Caco-2 (cell line): ENCODE measurements at regions not wholly inside any gene's neighbourhood (a gene's known extent, or its start where the extent isn't known, plus 50 kb on each side); places are given as distances from the start of the nearest gene placed in this dataset.

ENCODE experiments used
- BruUV-seq: library from RNA; stranded (reverse); fragments of 400-500 nt; replicated peaks from 2 replicates; lab custom pipeline; 2021; lab: Mats Ljungman, UMichigan
- CTCF ChIA-PET: fragments of 300-600 bp; sonication (Branson Sonifier 250); formaldehyde crosslinking; loops from one replicate; lab custom pipeline; 2022; ENCODE audit warnings: antibody characterized with exemption; lab: Charles Lee
- POLR2A ChIA-PET: fragments of 300-600 bp; sonication (Branson Sonifier 250); formaldehyde crosslinking; loops from one replicate; lab custom pipeline; 2022; ENCODE audit warnings: antibody characterized with exemption; lab: Charles Lee
- DNase-seq, 2 experiments: peaks; one replicate each; pipeline versions ENCODE4 v3.0.0 to v3.0.0-alpha.2; 2020 to 2022
- H3K27me3 ChIP-seq: replicated peaks from 2 replicates; pipeline ENCODE4 v1.6.0; 2011; ENCODE audit warnings: low read length; ENCODE audit not compliant: control insufficient read depth, insufficient read depth
- H3K36me3 ChIP-seq: 2 replicates; pipeline ENCODE4 v1.5.1; 2011; ENCODE audit warnings: low read length; ENCODE audit not compliant: control insufficient read depth, insufficient read depth
- H3K4me1 ChIP-seq: fragments of 250-450 bp; sonication (Bioruptor Pico); 2 replicates; pipeline ENCODE4 v1.5.1; 2020; ENCODE audit warnings: mild to moderate bottlenecking
- H3K4me3 ChIP-seq: 2 replicates; pipeline ENCODE4 v1.5.1; 2011; ENCODE audit warnings: low read depth, mild to moderate bottlenecking, control low read depth, low read length
- H3K9me3 ChIP-seq: fragments of 250-450 bp; sonication (Bioruptor Pico); 2 replicates; pipeline ENCODE4 v1.5.1; 2020; ENCODE audit warnings: mild to moderate bottlenecking, moderate library complexity
- H3K27ac Mint-ChIP-seq: one replicate; pipeline ENCODE4 v1.8.0; 2022; ENCODE audit warnings: mixed read lengths; ENCODE audit not compliant: unreplicated experiment
- H3K27me3 Mint-ChIP-seq: one replicate; pipeline ENCODE4 v1.8.0; 2022; ENCODE audit warnings: mixed read lengths; ENCODE audit not compliant: insufficient read depth, unreplicated experiment
- H3K36me3 Mint-ChIP-seq: one replicate; pipeline ENCODE4 v1.8.0; 2022; ENCODE audit warnings: mild to moderate bottlenecking, mixed read lengths; ENCODE audit not compliant: insufficient read depth, unreplicated experiment
- H3K4me1 Mint-ChIP-seq: one replicate; pipeline ENCODE4 v1.8.0; 2022; ENCODE audit warnings: low read depth, mixed read lengths; ENCODE audit not compliant: unreplicated experiment
- H3K4me3 Mint-ChIP-seq: one replicate; pipeline ENCODE4 v1.8.0; 2022; ENCODE audit warnings: mild to moderate bottlenecking, moderate library complexity, mixed read lengths; ENCODE audit not compliant: unreplicated experiment
- H3K9me3 Mint-ChIP-seq: one replicate; pipeline ENCODE4 v1.8.0; 2022; ENCODE audit warnings: mixed read lengths; ENCODE audit not compliant: unreplicated experiment
- CTCF ChIP-seq, 2 experiments: fragments of 200-600 bp in 1 of 2; IDR thresholded peaks; 1 replicate in 1 of 2; 2 replicates in 1 of 2; pipeline versions ENCODE4 v1.5.1 to v1.8.0; 2011 to 2022; ENCODE audit warnings: antibody characterized with exemption in 1 of 2, control low read depth in 1 of 2, inconsistent platforms in 1 of 2, low read depth in 1 of 2, low read length in 1 of 2, mild to moderate bottlenecking in 1 of 2, moderate library complexity in 1 of 2; ENCODE audit not compliant: insufficient read depth in 1 of 2, severe bottlenecking in 1 of 2, unreplicated experiment in 1 of 2
- intact Hi-C: fragments of 100-400 bp; cut with micrococcal nuclease; formaldehyde crosslinking; loops from one replicate; pipeline ENCODE4 v1.10.0; 2022; ENCODE audit not compliant: unreplicated experiment

DNA sequence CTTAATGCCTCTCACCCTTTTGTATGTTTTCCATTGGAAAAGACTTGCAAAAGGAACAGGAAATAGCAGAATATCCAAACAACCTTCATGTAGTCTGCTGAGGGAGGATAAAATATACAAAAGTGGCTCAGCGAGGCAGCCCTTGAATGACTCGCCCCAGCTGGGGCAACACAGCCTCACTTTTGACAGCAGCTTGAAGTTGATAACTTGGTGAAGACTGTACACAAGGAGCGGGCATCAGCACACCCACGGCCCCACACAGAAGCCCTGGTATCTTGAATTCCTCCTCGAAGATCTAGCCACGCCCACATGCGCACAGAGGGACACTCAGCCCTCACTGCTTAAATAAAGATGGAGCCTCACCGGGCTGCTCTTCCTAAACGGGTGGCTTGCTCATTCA, 161.0 kb downstream of the IRS1 start:
- no peak for TF ChIP-seq CTCF (IDR thresholded peaks at IDR 0.05; ENCODE audit: insufficient read depth in 1 of 2, low read depth in 1 of 2, low read length in 1 of 2, severe bottlenecking in 1 of 2, unreplicated experiment in 1 of 2)

GRCh38 chr2:226637383-226637782, 162.2 kb downstream of the IRS1 start:
- Histone ChIP-seq H3K9me3 (no peaks in the 10 kb centered on the region), H3K4me3 (no peak overlapping the region), H3K36me3 (no peaks in the 10 kb centered on the region), H3K27me3 (no peaks in the 10 kb centered on the region), H3K4me1 (no peaks in the 10 kb centered on the region)
- Mint-ChIP-seq H3K4me1 (no peaks in the 10 kb centered on the region), H3K27ac (no peak overlapping the region), H3K27me3 (no peaks in the 10 kb centered on the region), H3K9me3 (peaks cover 17% of the 10 kb centered on the region), H3K36me3 (no peaks in the 10 kb centered on the region), H3K4me3 (no peak overlapping the region)
- intact Hi-C loops = no loop called here
- CTCF ChIA-PET = no interaction called here
- no peak for DNase-seq
- POLR2A ChIA-PET = no interaction called here
- no TSS peak for BruUV-seq
- no peak for TF ChIP-seq CTCF (IDR thresholded peaks at IDR 0.05; ENCODE audit: insufficient read depth in 1 of 2, low read depth in 1 of 2, low read length in 1 of 2, severe bottlenecking in 1 of 2, unreplicated experiment in 1 of 2)

More for the DNA sequence above, 161.0 kb downstream of the IRS1 start:
- Mint-ChIP-seq H3K27ac (no peak overlapping the region), H3K9me3 (peaks cover 17% of the 10 kb centered on the region), H3K36me3 (no peaks in the 10 kb centered on the region), H3K4me3 (no peak overlapping the region), H3K4me1 (no peaks in the 10 kb centered on the region), H3K27me3 (no peaks in the 10 kb centered on the region)
- no TSS peak for BruUV-seq
- intact Hi-C loops = no loop called here
- no peaks in the 10 kb centered on the region for H3K36me3 ChIP-seq
- H3K4me1 ChIP-seq = no peaks in the 10 kb centered on the region
- H3K4me3 ChIP-seq = no peak overlapping the region
- ChIA-PET CTCF (no interaction called here), POLR2A (no interaction called here)
- H3K27me3 ChIP-seq = no peaks in the 10 kb centered on the region
- no peak for DNase-seq
- no peaks in the 10 kb centered on the region for H3K9me3 ChIP-seq

DNA sequence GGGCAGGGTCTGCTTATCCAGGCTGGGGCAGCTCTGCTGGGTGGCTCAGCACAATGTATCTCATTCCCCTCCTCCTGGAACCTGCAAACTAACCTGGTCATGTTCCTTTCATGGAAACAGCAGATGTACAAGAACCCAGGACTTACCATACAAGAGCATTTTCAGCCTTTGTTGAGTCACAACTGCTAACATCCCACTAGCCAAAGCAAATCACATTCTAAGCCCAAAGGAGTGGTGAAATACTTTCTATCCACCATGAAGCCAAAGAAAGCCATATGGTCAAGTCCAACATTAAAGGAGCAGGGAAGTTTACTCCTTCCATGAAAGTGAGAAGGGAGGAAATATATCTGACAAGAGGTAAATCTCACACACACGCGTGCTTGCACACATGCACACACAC, 163.0 kb downstream of the IRS1 start:
- no peaks in the 10 kb centered on the region for H3K36me3 ChIP-seq
- CTCF ChIA-PET = no interaction called here
- H3K4me3 Mint-ChIP-seq = no peak overlapping the region
- no peaks in the 10 kb centered on the region for H3K27me3 Mint-ChIP-seq
- H3K9me3 ChIP-seq = no peaks in the 10 kb centered on the region
- TF ChIP-seq CTCF (IDR thresholded peaks at IDR 0.05; ENCODE audit: insufficient read depth in 1 of 2, low read depth in 1 of 2, low read length in 1 of 2, severe bottlenecking in 1 of 2, unreplicated experiment in 1 of 2) = no peak
- POLR2A ChIA-PET = no interaction called here
- H3K27ac Mint-ChIP-seq = no peak overlapping the region
- H3K27me3 ChIP-seq = no peaks in the 10 kb centered on the region
- no peak for DNase-seq
- H3K36me3 Mint-ChIP-seq = no peaks in the 10 kb centered on the region
- no peak overlapping the region for H3K4me3 ChIP-seq
- no peaks in the 10 kb centered on the region for H3K4me1 ChIP-seq
- intact Hi-C loops = no loop called here
- no TSS peak for BruUV-seq
- peaks cover 17% of the 10 kb centered on the region for H3K9me3 Mint-ChIP-seq
- H3K4me1 Mint-ChIP-seq = no peaks in the 10 kb centered on the region
